ENCODE measurements at regions not wholly inside any gene's neighbourhood (a gene's known extent, or its start where the extent isn't known, plus 50 kb on each side); places are given as distances from the start of the nearest gene placed in this dataset.

DNA sequence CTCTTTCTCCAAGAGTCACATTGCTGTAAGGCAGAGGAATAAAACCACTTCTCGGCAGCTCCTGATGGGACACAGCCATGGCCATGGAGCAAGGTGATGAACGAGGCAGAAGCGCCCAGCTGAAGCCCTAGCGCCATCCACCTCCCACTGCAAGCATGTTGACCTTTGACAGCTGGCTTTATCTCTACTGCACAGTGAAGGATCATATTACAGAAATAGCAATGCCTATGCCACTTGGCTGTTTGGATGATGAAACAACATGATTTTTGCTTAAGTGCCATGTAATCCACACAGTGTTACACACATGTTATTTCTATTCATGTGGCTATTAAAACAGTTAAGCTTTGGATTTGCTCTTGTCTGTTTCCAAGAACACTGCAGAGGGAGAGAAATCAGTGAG is 167.7 kb downstream of the VAPA start:
- no peak for DNase-seq

DNA sequence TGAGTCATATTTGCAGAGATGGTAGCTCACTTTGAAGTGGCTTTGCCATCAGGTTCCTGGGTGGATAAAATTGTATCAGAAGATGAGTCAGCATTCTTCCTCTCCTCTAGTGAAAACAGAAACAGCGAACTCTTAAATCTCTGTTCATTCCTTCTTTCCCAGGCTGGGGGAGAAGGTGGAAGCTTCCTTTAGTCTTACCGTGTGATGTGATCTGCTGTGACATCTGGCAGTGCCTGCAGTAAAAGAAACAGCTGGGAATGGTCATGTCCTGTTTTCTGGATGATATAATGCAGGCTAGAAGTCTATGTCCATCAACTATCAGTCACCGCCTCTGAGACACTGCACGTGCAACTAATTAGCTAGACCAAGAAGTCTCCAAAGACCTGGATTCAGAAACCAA is 171.6 kb downstream of the VAPA start:
- Histone ChIP-seq H3K4me3 (no peak overlapping the region), H3K9me3 (peaks cover 0 to 11% (median 5%) of the 10 kb centered on the region in 4 donors), H3K36me3 (no peaks in the 10 kb centered on the region), H3K27me3 (no peaks in the 10 kb centered on the region), H3K4me1 (peaks cover 0 to 7% (median 0%) of the 10 kb centered on the region in 4 donors), H3K27ac (peak overlapping the region in 1 of 4 donors; percentile 22)
- no peak for DNase-seq
- TF ChIP-seq, protein P1, sequence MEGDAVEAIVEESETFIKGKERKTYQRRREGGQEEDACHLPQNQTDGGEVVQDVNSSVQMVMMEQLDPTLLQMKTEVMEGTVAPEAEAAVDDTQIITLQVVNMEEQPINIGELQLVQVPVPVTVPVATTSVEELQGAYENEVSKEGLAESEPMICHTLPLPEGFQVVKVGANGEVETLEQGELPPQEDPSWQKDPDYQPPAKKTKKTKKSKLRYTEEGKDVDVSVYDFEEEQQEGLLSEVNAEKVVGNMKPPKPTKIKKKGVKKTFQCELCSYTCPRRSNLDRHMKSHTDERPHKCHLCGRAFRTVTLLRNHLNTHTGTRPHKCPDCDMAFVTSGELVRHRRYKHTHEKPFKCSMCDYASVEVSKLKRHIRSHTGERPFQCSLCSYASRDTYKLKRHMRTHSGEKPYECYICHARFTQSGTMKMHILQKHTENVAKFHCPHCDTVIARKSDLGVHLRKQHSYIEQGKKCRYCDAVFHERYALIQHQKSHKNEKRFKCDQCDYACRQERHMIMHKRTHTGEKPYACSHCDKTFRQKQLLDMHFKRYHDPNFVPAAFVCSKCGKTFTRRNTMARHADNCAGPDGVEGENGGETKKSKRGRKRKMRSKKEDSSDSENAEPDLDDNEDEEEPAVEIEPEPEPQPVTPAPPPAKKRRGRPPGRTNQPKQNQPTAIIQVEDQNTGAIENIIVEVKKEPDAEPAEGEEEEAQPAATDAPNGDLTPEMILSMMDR (IDR thresholded peaks at IDR 0.05) = no peak
- no peak for TF ChIP-seq POLR2A (IDR thresholded peaks at IDR 0.05)

More for the DNA sequence above, 167.7 kb downstream of the VAPA start:
- Histone ChIP-seq H3K36me3 (no peaks in the 10 kb centered on the region), H3K9me3 (peaks cover 0 to 11% (median 5%) of the 10 kb centered on the region in 4 donors), H3K27ac (no peak overlapping the region), H3K4me3 (no peak overlapping the region), H3K27me3 (no peaks in the 10 kb centered on the region), H3K4me1 (peaks cover 0 to 7% (median 0%) of the 10 kb centered on the region in 4 donors)
- TF ChIP-seq, protein P1 (IDR thresholded peaks at IDR 0.05) = no peak
- no peak for TF ChIP-seq POLR2A (IDR thresholded peaks at IDR 0.05)

DNA sequence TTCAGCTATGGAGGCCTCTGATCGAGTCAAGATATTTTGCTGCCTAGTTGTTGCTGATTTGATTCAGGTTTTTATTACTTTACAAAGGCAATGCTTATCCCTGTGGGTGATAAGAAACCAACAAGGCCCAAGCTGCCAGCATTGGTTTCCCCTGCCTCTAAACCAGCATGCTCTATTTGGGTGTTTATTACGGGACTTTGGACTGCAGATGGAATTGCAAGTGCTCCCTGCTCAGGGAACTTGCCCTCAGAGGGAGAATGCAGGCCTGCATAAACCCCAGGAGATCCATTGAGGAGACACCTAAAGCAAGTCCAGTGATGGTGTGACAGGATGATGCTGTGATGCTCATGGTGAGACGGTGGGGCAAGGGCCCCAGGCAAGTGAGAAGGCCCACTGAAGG is 172.1 kb downstream of the VAPA start:
- H3K4me3 ChIP-seq = no peak overlapping the region
- DNase-seq = peak in 1 of 3 donors; percentile 60

DNA sequence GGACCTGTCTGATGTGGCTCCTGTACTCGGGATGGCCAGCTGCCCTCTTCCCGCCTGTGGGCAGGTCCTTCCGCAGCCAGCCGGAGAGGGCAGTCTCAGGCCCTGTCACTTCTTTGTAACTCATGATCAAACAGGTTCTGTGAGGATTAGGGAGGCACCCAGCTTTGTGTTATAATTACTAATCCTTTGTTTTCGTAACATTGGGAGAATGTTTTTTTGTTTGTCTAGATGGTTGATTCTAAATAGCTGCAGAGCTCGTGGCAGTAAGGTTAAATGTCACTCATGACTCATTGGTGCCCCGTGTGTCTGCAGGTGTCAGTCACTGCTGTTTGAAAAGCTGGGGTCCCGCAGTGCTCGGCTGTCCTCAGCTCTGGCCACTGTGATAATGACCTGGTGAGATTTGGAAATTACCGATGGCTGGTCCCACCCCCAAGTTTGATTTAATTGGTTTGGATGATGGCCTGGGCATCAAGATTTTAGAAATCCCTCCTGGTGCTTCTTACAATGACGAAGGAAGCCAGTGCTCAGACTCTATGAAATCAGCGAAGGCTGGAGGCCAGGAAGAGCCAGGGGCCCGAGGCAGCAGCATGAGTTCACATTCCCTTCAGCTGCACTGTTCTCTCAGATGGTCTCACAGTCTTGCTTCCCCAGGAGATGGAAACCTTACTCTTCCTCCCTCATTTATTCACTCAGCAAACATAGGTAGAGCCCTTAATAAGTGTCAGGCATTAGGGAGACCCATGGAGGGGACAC is 172.8 kb downstream of the VAPA start:
- Histone ChIP-seq H3K27me3 (no peaks in the 10 kb centered on the region), H3K27ac (no peak overlapping the region), H3K36me3 (no peaks in the 10 kb centered on the region), H3K9me3 (peaks cover 0 to 11% (median 5%) of the 10 kb centered on the region in 4 donors), H3K4me1 (peaks cover 0 to 7% (median 0%) of the 10 kb centered on the region in 4 donors), H3K4me3 (no peak overlapping the region)
- DNase-seq = no peak
- TF ChIP-seq, protein P1 (IDR thresholded peaks at IDR 0.05) = no peak
- TF ChIP-seq POLR2A (IDR thresholded peaks at IDR 0.05) = no peak

More for the DNA sequence above, 172.1 kb downstream of the VAPA start:
- H3K4me1 ChIP-seq = peaks cover 0 to 7% (median 0%) of the 10 kb centered on the region in 4 donors
- peak overlapping the region in 1 of 4 donors; percentile 22 for H3K27ac ChIP-seq
- peaks cover 0 to 11% (median 5%) of the 10 kb centered on the region in 4 donors for H3K9me3 ChIP-seq
- H3K36me3 ChIP-seq = no peaks in the 10 kb centered on the region
- no peaks in the 10 kb centered on the region for H3K27me3 ChIP-seq
- no peak for TF ChIP-seq POLR2A (IDR thresholded peaks at IDR 0.05)
- TF ChIP-seq, protein P1 (IDR thresholded peaks at IDR 0.05) = no peak

DNA sequence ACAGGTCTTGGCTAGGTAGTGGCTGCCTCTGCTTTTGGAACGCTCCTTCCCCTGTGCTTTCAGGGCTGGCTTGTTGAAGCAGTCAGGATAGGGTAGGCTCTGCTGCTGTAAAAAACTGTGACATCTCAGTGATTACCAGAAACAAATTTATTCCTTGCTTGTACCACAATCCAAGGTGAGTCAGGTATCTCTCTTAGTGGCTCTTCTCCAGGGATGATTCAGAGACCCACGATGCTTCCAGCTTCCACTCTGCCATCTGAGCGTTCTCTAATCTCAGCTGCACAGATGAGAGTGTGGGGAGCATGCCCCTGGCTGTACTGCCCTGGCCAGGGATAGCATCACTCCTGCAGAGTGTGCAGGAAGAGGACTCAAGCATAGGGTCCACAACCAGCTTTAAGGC is 174.9 kb downstream of the VAPA start:
- Histone ChIP-seq H3K4me3 (no peak overlapping the region), H3K36me3 (no peaks in the 10 kb centered on the region), H3K27me3 (no peaks in the 10 kb centered on the region), H3K27ac (no peak overlapping the region), H3K9me3 (no peaks in the 10 kb centered on the region), H3K4me1 (peaks cover 0 to 7% (median 0%) of the 10 kb centered on the region in 4 donors)
- TF ChIP-seq, protein P1 (IDR thresholded peaks at IDR 0.05) = no peak
- TF ChIP-seq POLR2A (IDR thresholded peaks at IDR 0.05) = no peak
- no peak for DNase-seq
